HG03520 (cell line): ENCODE measurements at regions not wholly inside any gene's neighbourhood (a gene's known extent, or its start where the extent isn't known, plus 50 kb on each side); places are given as distances from the start of the nearest gene placed in this dataset.

Source experiments
- ATAC-seq: cut with Tn5 transposase; IDR thresholded peaks from one replicate; pipeline ENCODE4 v1.9.1; 2021; ENCODE audit warnings: mild to moderate bottlenecking, moderate library complexity; ENCODE audit not compliant: unreplicated experiment

GRCh38 chr7:41536873-41537665 lies 165.8 kb downstream of the INHBA start:
- ATAC-seq: no peak

DNA sequence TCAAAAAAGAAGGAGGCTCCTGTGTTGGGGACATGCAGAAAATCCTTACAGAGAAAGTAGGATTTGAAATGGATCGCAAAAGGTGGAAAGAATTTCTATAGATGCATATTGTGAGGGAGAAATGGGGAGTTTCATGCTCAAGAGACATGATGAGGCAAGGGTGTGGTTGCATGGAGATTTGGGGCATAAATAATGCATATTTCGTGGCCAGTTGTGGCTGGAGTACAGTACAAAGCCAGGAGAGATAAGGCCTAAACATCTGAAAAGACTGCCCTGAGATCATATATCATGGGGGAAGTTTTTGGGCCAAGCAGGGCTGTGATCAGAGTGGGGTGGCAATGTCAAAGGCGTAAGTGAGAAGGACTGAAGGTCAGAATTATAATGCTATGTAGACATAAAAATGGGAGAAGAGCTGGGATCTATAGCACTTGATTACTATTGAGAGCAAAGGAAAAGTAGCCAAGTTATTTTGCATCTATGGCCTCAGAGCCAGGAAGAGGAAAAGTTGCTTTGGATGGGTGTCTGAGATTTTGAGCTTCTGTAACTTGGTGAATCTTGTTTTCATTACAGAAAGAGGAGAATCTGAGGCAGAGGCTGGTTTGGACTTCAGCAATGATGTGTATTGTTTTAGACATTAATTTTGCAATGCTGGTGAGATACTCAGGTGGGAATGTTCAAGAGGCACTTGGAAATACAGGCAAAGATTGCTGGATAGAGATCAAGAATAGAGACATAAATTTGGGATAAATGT lies 166.6 kb downstream of the INHBA start:
- no peak for ATAC-seq

GRCh38 chr7:41529831-41530230 lies 173.1 kb downstream of the INHBA start:
- ATAC-seq: no peak

- ATAC-seq: no peak
Observed at GRCh38 chr7:41524876-41525275, 178.0 kb downstream of the INHBA start.

DNA sequence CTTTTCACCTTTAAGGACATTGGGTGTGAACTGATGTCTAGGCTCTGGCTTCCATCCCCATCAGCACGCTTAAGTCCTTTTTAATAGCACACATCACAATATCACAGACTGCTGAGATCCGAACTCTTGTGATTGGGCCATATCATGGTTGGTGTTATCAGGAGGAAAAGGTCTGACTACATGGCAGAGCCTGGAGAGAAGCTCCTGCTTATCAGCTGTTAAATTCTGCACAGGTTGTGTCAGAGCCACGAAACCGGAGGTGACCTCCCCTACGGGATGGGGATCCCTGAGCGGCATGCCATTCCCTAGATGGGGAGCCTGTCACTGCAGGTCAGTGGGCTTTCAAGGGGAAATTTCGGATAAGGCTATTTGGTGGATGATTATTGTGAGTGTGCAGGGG lies 182.4 kb downstream of the INHBA start:
- no peak for ATAC-seq

- no peak for ATAC-seq
Observed at GRCh38 chr7:41517771-41518170, 185.1 kb downstream of the INHBA start.

GRCh38 chr7:41508755-41509154 lies 194.1 kb downstream of the INHBA start:
- ATAC-seq: no peak

- ATAC-seq: no peak
Observed at GRCh38 chr7:41507686-41508268, 195.1 kb downstream of the INHBA start.

DNA sequence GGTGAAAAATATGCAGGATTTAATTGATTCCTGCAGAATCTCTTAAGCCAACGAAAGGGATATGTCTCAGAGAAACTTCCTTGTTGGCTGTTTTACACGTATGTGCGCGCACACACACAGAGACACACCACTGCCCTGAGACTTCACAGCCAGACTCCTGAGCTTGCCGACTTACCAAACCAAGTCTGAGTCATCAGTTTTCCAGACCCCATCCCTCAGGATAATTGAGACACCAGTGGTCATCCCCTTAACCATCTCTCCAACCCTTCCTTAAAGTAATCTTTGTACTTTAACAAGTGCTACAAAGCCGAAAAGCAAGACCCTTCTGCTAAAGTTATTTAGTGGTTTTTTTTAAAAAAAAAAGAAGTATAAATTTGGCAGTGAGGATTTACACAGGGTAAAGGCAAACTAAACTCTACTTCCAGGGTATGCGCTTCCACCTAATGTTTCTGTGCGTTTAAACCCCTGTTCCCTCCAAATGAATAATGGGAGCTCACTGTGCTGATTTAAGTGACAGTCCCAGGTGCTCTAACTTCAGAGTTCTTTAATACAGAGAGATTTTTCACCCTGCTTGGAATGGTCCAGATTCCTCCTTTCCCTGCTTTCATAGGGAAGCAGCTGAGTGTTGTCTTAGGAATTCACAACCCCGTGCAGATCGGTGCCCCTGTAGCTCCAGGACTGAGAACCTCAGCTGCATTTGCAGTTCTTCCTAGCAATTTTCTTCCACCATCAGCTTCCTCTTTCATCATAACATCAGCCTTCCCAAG lies 198.5 kb downstream of the INHBA start:
- ATAC-seq: no peak

- no peak for ATAC-seq
Observed at GRCh38 chr7:41503438-41503837, 199.5 kb downstream of the INHBA start.

DNA sequence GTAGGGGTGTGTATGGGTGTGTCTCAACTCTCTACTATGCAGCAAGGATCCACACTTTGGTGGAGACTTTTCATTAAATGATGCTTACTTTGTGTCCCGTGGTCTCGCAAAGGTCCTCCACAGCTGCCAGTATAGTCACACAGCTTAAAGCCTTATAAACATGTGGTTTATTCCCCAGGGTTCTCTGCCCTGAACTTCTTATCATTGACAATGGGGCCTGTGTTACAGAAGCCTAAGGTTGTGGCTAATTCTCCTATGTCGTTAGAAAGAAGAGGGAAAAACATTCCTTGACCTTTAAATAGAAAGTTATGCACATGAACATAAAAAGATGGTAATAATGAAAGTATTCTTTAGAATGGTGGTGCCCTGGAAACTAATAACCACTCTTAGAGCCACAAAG lies 201.4 kb downstream of the INHBA start:
- ATAC-seq: no peak

DNA sequence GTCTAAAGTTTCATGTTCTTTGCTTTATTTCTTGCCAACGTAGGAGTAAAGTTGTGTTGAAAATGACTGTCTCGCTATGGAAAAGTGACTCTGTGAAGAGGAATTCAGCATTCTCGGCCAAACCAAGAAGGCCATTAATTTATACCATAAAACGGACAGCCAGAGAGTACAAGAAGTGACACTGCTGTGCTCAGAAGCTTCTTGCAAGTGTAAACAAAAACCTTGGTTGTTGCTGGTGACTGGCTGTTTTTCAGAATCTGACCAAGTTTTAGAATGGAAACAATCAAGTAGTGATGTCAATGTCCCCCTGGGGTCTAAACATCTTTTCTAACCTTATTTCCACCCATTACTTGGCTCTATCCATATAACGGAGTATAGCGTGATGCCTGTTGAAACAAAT lies 201.9 kb downstream of the INHBA start:
- no peak for ATAC-seq

- no peak for ATAC-seq
Observed at GRCh38 chr7:41492603-41493002, 210.3 kb downstream of the INHBA start.

- ATAC-seq: no peak
Observed at GRCh38 chr7:41491883-41492471, 210.9 kb downstream of the INHBA start.

DNA sequence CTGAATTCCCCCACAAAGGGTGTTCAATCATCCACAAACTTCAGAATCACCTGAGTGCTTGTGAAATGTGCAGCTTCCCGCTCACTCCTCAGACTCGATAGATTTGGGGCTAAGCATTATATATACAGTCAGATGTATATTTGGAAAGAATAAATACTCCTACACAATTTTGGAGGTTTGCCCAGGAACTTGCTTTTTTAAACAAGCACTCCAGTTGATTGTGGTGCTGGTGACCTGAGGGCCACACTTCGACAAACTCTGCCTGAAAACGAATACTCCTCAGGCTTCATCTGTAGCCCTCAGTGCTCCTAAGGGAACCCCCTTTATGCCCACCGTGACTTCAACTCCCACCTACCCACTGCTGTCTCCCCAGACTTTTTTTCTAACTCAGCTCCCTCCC lies 211.6 kb downstream of the INHBA start:
- ATAC-seq: no peak

DNA sequence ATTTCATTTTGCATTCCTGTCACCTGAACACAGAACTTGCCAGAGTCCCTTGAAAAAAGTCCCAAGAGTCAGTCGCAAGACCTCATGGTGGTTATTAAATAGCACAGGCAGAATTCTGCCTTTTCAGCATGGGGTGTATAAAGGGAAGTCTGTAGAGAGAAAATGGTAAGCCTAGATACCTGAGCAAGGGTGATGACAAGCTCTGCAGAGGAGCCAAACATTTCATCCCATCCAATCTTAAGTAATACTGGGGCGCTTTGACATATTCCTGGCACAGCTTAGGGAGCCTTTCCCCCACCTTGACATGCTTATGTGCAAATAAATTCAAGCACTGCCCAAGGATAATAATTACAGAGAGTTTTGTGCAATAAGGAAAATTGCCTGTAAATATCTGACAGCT lies 213.0 kb downstream of the INHBA start:
- no peak for ATAC-seq

GRCh38 chr7:41487229-41487940 lies 215.5 kb downstream of the INHBA start:
- ATAC-seq: no peak

GRCh38 chr7:41481353-41481752 lies 221.5 kb downstream of the INHBA start:
- no peak for ATAC-seq

GRCh38 chr7:41478187-41478586 lies 224.7 kb downstream of the INHBA start:
- ATAC-seq: peak; percentile 39

DNA sequence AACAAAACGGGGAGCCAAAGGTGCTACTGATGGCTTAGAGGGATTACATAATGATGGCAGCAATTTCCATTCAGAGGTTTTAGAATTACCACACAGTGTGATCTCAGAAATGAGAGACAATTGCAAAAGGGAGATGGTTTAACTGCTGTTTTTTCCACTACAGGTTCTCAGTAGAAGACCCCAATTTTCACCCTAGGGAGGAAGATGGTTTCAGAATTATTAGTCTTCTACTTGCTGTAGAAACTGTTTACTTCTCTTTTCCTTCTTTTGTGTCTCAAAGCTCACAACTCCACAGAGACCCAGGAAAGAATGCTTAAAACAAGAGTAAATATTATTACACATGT lies 226.5 kb downstream of the INHBA start:
- ATAC-seq: no peak
